GM10266 (cell line): ENCODE measurements at regions not wholly inside any gene's neighbourhood (a gene's known extent, or its start where the extent isn't known, plus 50 kb on each side); places are given as distances from the start of the nearest gene placed in this dataset.

Experiments used
- DNase-seq: peaks from one replicate; pipeline ENCODE4 v3.0.0; 2012; ENCODE audit errors: extremely low spot score
- CTCF ChIP-seq: IDR thresholded peaks from 2 replicates; pipeline ENCODE4 v1.5.1; 2012; ENCODE audit warnings: mild to moderate bottlenecking, low read depth; ENCODE audit not compliant: control insufficient read depth, insufficient read depth; ENCODE audit errors: missing control alignments

- no peak for TF ChIP-seq CTCF
- DNase-seq: no peak
These were observed 201.6 kb upstream of the NEGR1 start for GRCh38 chr1:72483846-72484357.

- no peak for TF ChIP-seq CTCF
- DNase-seq: no peak
These were observed 200.5 kb upstream of the NEGR1 start for GRCh38 chr1:72482736-72483413.

DNA sequence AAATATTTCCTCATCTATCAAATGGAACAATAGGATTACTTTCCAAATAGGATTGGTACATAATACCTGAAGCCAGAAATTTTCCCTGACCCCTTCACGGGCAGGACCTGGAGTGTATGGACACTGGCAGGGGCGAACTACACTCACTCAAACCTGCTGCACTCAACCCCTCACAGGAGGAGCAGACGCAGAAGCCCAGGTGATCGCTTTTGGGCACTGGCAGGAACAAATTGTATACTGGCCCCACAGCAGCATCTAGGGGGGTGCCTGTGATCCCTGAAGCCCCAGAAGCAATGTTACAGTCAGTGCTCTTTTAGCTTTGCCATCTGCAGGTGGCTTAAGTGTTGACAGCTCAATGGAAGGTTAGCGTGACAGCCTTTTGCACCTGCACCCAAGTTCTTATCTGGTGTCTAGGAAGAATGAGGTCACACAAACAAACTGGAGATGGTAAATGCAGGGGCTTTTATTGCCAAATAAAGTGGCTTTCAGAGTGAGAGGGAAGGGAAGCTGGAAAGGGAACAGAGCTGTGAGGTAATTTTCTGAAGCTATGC is 199.2 kb upstream of the NEGR1 start:
- TF ChIP-seq CTCF: no peak
- DNase-seq: no peak

GRCh38 chr1:72466376-72466775 is 184.0 kb upstream of the NEGR1 start:
- TF ChIP-seq CTCF: no peak
- DNase-seq: no peak

- DNase-seq: no peak
- TF ChIP-seq CTCF: no peak
These were observed 180.0 kb upstream of the NEGR1 start for GRCh38 chr1:72462186-72462905.

- no peak for DNase-seq
These were observed 159.9 kb upstream of the NEGR1 start for GRCh38 chr1:72442262-72442661.

More at GRCh38 chr1:72442262-72442661, 159.9 kb upstream of the NEGR1 start:
- no peak for TF ChIP-seq CTCF
